HepG2 (cell line): ENCODE measurements at regions not wholly inside any gene's neighbourhood (a gene's known extent, or its start where the extent isn't known, plus 50 kb on each side); places are given as distances from the start of the nearest gene placed in this dataset.

Experiments
- ATAC-seq: fragments of 200-7000 bp; cut with Tn5 transposase; 3 replicates; pipeline ENCODE4 v1.9.1; 2020; ENCODE audit warnings: mild to moderate bottlenecking, moderate library complexity
- BruUV-seq: library from RNA; stranded (reverse); fragments of 400-500 nt; replicated peaks from 2 replicates; lab custom pipeline; 2021; lab: Mats Ljungman, UMichigan
- CTCF ChIA-PET: fragments of 300-600 bp; formaldehyde crosslinking; extraction: SDS; loops from one replicate; lab custom pipeline; 2021; ENCODE audit warnings: low total read pairs, inconsistent platforms, low intra/inter-chr PET ratio; lab: Yijun Ruan, JAX
- POLR2A ChIA-PET: fragments of 350-600 bp; sonication (Branson Sonifier 250); formaldehyde crosslinking; loops from one replicate; lab custom pipeline; 2020; ENCODE audit warnings: antibody characterized with exemption, inconsistent platforms; lab: Yijun Ruan, JAX
- DNase-seq: peaks from one replicate; pipeline ENCODE4 v3.0.0-alpha.2; 2015; ENCODE audit warnings: low spot score
- FAIRE-seq: peaks from 3 replicates; lab custom pipeline; 2011; peaks lifted over from hg19 to GRCh38; lab: Jason Lieb, UNC
- H2AFZ ChIP-seq: one replicate; pipeline ENCODE4 v1.6.1; 2011; ENCODE audit warnings: low read length, inconsistent platforms
- H3K27ac ChIP-seq: fragments of 300-600 bp; 3 replicates; pipeline ENCODE4 v1.8.0; 2011; ENCODE audit warnings: mixed run types, mild to moderate bottlenecking, mixed read lengths, low read length, inconsistent platforms; ENCODE audit not compliant: insufficient read depth; ENCODE audit errors: extremely low read length
- H3K27me3 ChIP-seq, 2 experiments: fragments of 200-600 bp in 1 of 2; 2 replicates in 1 of 2; 3 replicates in 1 of 2; pipeline versions ENCODE4 v1.6.0 to v1.8.0; 2011; ENCODE audit warnings: low read length in 2 of 2, mild to moderate bottlenecking in 2 of 2, moderate library complexity in 2 of 2, inconsistent platforms in 1 of 2; ENCODE audit not compliant: insufficient read depth in 2 of 2, control insufficient read depth in 1 of 2
- H3K36me3 ChIP-seq, 2 experiments: fragments of 200-600 bp in 1 of 2; replicated peaks in 1 of 2; 2 replicates in 1 of 2; 3 replicates in 1 of 2; pipeline versions ENCODE4 v1.5.1 to v1.8.0; 2011; ENCODE audit warnings: low read length in 2 of 2, inconsistent platforms in 1 of 2; ENCODE audit not compliant: insufficient read depth in 2 of 2, control insufficient read depth in 1 of 2
- H3K4me1 ChIP-seq: 2 replicates; pipeline ENCODE4 v1.5.1; 2012; ENCODE audit warnings: low read length, inconsistent platforms; ENCODE audit not compliant: insufficient read depth
- H3K4me2 ChIP-seq: 2 replicates; pipeline ENCODE4 v1.6.0; 2011; ENCODE audit warnings: low read depth, low read length, inconsistent platforms
- H3K4me3 ChIP-seq, 3 experiments: fragments of 200-600 bp in 1 of 3; sonication (generic), shearing (Covaris generic) in 1 of 3; replicated peaks in 1 of 3; 2 replicates each; pipeline ENCODE4 v1.5.1; 2011 to 2016; ENCODE audit warnings: low read length in 3 of 3, inconsistent platforms in 2 of 3, low read depth in 2 of 3, mild to moderate bottlenecking in 2 of 3, control low read depth in 1 of 3, mixed read lengths in 1 of 3; ENCODE audit not compliant: insufficient read depth in 1 of 3
- H3K79me2 ChIP-seq: one replicate; pipeline ENCODE4 v1.6.1; 2011; ENCODE audit warnings: low read length, inconsistent platforms; ENCODE audit not compliant: insufficient read depth
- H3K9ac ChIP-seq: 2 replicates; pipeline ENCODE4 v1.6.0; 2011; ENCODE audit warnings: mild to moderate bottlenecking, low read depth, low read length, inconsistent platforms; ENCODE audit not compliant: insufficient read depth
- H3K9me3 ChIP-seq: 2 replicates; pipeline ENCODE4 v1.5.1; 2012; ENCODE audit warnings: mild to moderate bottlenecking, low read length
- H4K20me1 ChIP-seq: 2 replicates; pipeline ENCODE4 v1.6.0; 2011; ENCODE audit warnings: inconsistent platforms, mild to moderate bottlenecking, low read length, moderate library complexity; ENCODE audit not compliant: insufficient read depth
- BRCA1 ChIP-seq: sonication (generic); formaldehyde crosslinking; IDR thresholded peaks from 2 replicates; pipeline ENCODE4 v1.4.0; 2020; ENCODE audit warnings: missing genetic modification reagents
- MAFF ChIP-seq: IDR thresholded peaks from 2 replicates; pipeline ENCODE4 v1.6.1; 2011; ENCODE audit warnings: low read depth, low read length, improper control_type of control experiment
- MAFK ChIP-seq, 2 experiments: IDR thresholded peaks in 1 of 2; conservative IDR thresholded peaks in 1 of 2; 2 replicates each; pipeline ENCODE4 v1.6.1; 2011; ENCODE audit warnings: improper control_type of control experiment in 2 of 2, low read length in 2 of 2
- MEIS2 ChIP-seq: sonication (generic); formaldehyde crosslinking; IDR thresholded peaks from 2 replicates; pipeline ENCODE4 v1.9.0; 2021; ENCODE audit warnings: mild to moderate bottlenecking, missing genetic modification reagents
- ZNF333 ChIP-seq: sonication (generic); formaldehyde crosslinking; IDR thresholded peaks from 2 replicates; pipeline ENCODE4 v1.4.0; 2020; ENCODE audit warnings: mild to moderate bottlenecking, missing genetic modification reagents, borderline replicate concordance
- ZNF749 ChIP-seq: sonication (generic); formaldehyde crosslinking; IDR thresholded peaks from 2 replicates; pipeline ENCODE4 v1.8.0; 2022; ENCODE audit warnings: mild to moderate bottlenecking, missing genetic modification reagents, moderate library complexity, borderline replicate concordance
- WGBS: methylation state at CpG from one replicate; pipeline ENCODE4 v1.1.6; 2017; ENCODE audit warnings: low lambda C conversion rate; 5-methylcytosine and 5-hydroxymethylcytosine counted together
- in situ Hi-C: cut with HindIII; loops from 2 replicates; pipeline ENCODE4 v1.10.0; 2017; ENCODE audit warnings: low pct_unique_long_range_greater_than_20kb; ENCODE audit not compliant: extremely low pct_ligation_motif_present
- intact Hi-C: fragments of 100-400 bp; cut with micrococcal nuclease; formaldehyde crosslinking; loops from one replicate; pipeline ENCODE4 v1.10.0; 2022; ENCODE audit not compliant: unreplicated experiment
- TF ChIP-seq, protein P1 (sequence below): sonication (generic); formaldehyde crosslinking; IDR thresholded peaks from 2 replicates; pipeline ENCODE4 v1.8.0; 2022; ENCODE audit warnings: mild to moderate bottlenecking, missing genetic modification reagents; ENCODE audit not compliant: insufficient replicate concordance

DNA sequence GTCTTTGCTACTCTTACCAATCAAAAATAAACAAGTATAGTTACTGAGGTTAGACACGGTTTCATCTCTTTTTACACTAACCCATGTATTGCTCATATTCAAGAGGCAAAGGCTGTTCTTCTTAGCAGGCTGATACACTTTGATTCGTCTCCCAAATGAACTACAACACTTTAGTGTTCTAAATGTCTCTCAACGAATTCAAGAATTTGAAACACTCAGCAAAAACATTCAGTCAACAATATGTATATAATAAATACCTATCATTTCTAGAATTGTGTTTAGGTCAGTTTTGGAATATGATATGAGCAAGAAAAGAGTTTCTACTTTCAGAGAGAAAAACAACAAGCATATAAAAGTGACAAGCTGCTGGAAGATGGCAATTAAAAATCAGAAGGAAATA lies 669.6 kb upstream of the DPPA4 start:
- DNase-seq (no peak), FAIRE-seq (no peak), ATAC-seq (no peak)
- POLR2A ChIA-PET: no interaction called here
- Histone ChIP-seq H3K4me1 (no peaks in the 10 kb centered on the region), H3K4me2 (no peak overlapping the region), H3K36me3 (no peaks in the 10 kb centered on the region), H3K27me3 (no peaks in the 10 kb centered on the region), H3K79me2 (no peaks in the 10 kb centered on the region), H3K9me3 (no peaks in the 10 kb centered on the region; the same call in 1 of the 2 replicates), H3K27ac (no peak overlapping the region), H3K4me3 (no peak overlapping the region), H2AFZ (no peak overlapping the region), H3K9ac (no peak overlapping the region), H4K20me1 (no peaks in the 10 kb centered on the region)
- CTCF ChIA-PET: no interaction called here
- WGBS: 0% methylated on average over 3 of the region's 3 CpGs
- intact Hi-C loops: no loop called here
- TF ChIP-seq, protein P1, sequence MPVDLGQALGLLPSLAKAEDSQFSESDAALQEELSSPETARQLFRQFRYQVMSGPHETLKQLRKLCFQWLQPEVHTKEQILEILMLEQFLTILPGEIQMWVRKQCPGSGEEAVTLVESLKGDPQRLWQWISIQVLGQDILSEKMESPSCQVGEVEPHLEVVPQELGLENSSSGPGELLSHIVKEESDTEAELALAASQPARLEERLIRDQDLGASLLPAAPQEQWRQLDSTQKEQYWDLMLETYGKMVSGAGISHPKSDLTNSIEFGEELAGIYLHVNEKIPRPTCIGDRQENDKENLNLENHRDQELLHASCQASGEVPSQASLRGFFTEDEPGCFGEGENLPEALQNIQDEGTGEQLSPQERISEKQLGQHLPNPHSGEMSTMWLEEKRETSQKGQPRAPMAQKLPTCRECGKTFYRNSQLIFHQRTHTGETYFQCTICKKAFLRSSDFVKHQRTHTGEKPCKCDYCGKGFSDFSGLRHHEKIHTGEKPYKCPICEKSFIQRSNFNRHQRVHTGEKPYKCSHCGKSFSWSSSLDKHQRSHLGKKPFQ (CRISPR knock-in tag): no peak
- no peak for TF ChIP-seq MEIS2 (CRISPR knock-in tag)
- TF ChIP-seq MAFK (conservative IDR thresholded peaks at IDR 0.05 in 1 of 2, IDR thresholded peaks at IDR 0.05 in 1 of 2; ENCODE audit: low read length in 2 of 2): peak; percentile 12 to 57; a peak in 1 of 4 replicates
- 0 out of 2 replicates have a peak, but pooled peaks have one; percentile 24 for TF ChIP-seq MAFF
- no peak for TF ChIP-seq BRCA1 (CRISPR knock-in tag)
- TF ChIP-seq ZNF333: no peak
- no peak for TF ChIP-seq ZNF749 (CRISPR knock-in tag)
- in situ Hi-C loops: no loop called here
- BruUV-seq: no TSS peak
